H1 (cell line): ENCODE measurements at regions not wholly inside any gene's neighbourhood (a gene's known extent, or its start where the extent isn't known, plus 50 kb on each side); places are given as distances from the start of the nearest gene placed in this dataset.

Experiments used
- CTCF ChIA-PET: fragments of 300-600 bp; sonication (Branson Sonifier 250); formaldehyde crosslinking; loops from one replicate; lab custom pipeline; 2021; ENCODE audit not compliant: partially characterized antibody; lab: Charles Lee
- POLR2A ChIA-PET: fragments of 300-600 bp; sonication (Branson Sonifier 250); formaldehyde crosslinking; loops from one replicate; lab custom pipeline; 2021; ENCODE audit warnings: inconsistent platforms; ENCODE audit not compliant: partially characterized antibody; lab: Charles Lee
- DNase-seq, 2 experiments: peaks; one replicate each; pipeline versions ENCODE4 v3.0.0 to v3.0.0-alpha.2; 2010 to 2022; ENCODE audit warnings: low spot score in 2 of 2, low read depth in 1 of 2, mixed read lengths in 1 of 2
- FAIRE-seq: peaks from 2 replicates; lab custom pipeline; 2011; peaks lifted over from hg19 to GRCh38; lab: Jason Lieb, UNC
- H2AFZ ChIP-seq: 2 replicates; pipeline ENCODE4 v1.8.1; 2012; ENCODE audit warnings: low read length, inconsistent platforms
- H2AK5ac ChIP-seq: 2 replicates; pipeline ENCODE4 v1.6.1; 2013; ENCODE audit warnings: low read depth, low read length
- H2BK120ac ChIP-seq: replicated peaks from 2 replicates; pipeline ENCODE3; 2013; ENCODE audit warnings: low read depth, low read length, inconsistent platforms
- H2BK12ac ChIP-seq: 2 replicates; pipeline ENCODE4 v1.6.1; 2013; ENCODE audit warnings: low read depth, low read length
- H2BK15ac ChIP-seq: 2 replicates; pipeline ENCODE4 v1.6.1; 2013; ENCODE audit warnings: low read length
- H2BK20ac ChIP-seq: 2 replicates; pipeline ENCODE4 v1.6.1; 2013; ENCODE audit warnings: low read length
- H2BK5ac ChIP-seq: 2 replicates; pipeline ENCODE4 v1.6.1; 2013; ENCODE audit warnings: low read depth, low read length
- H3K14ac ChIP-seq: 2 replicates; pipeline ENCODE4 v1.6.1; 2013; ENCODE audit warnings: inconsistent platforms; ENCODE audit not compliant: insufficient read length
- H3K18ac ChIP-seq: 2 replicates; pipeline ENCODE4 v1.6.1; 2013; ENCODE audit warnings: low read length; ENCODE audit errors: extremely low read depth
- H3K23ac ChIP-seq: 2 replicates; pipeline ENCODE4 v1.6.1; 2013; ENCODE audit warnings: inconsistent platforms; ENCODE audit not compliant: insufficient read length
- H3K23me2 ChIP-seq: 2 replicates; pipeline ENCODE4 v1.6.1; 2013; ENCODE audit warnings: low read depth, low read length
- H3K27ac ChIP-seq: 2 replicates; pipeline ENCODE4 v1.6.1; 2011; ENCODE audit warnings: low read depth, low read length, inconsistent platforms
- H3K27me3 ChIP-seq, 4 experiments: replicated peaks in 1 of 4; 1 replicate in 1 of 4; 2 replicates in 3 of 4; pipeline versions ENCODE4 v1.6.1 to v1.8.1; 2011 to 2013; ENCODE audit warnings: low read length in 3 of 4, mild to moderate bottlenecking in 3 of 4, inconsistent platforms in 2 of 4, mixed read lengths in 2 of 4, moderate library complexity in 1 of 4; ENCODE audit not compliant: control insufficient read depth in 3 of 4, insufficient read depth in 3 of 4; ENCODE audit errors: extremely low read depth in 1 of 4
- H3K36me3 ChIP-seq, 4 experiments: 2 replicates each; pipeline versions ENCODE4 v1.6.1 to v1.8.1; 2011 to 2013; ENCODE audit warnings: mild to moderate bottlenecking in 4 of 4, low read length in 3 of 4, moderate library complexity in 2 of 4, control low read depth in 1 of 4, inconsistent platforms in 1 of 4; ENCODE audit not compliant: insufficient read depth in 4 of 4, control insufficient read depth in 2 of 4
- H3K4ac ChIP-seq: replicated peaks from 2 replicates; pipeline ENCODE3; 2013; ENCODE audit warnings: low read length, low read depth, mixed read lengths, inconsistent platforms; ENCODE audit not compliant: insufficient read length
- H3K4me1 ChIP-seq, 4 experiments: replicated peaks in 1 of 4; 1 replicate in 1 of 4; 2 replicates in 3 of 4; pipeline versions ENCODE4 v1.6.1 to v1.8.1; 2011 to 2013; ENCODE audit warnings: low read length in 3 of 4, inconsistent platforms in 2 of 4, mixed read lengths in 1 of 4; ENCODE audit not compliant: insufficient read depth in 4 of 4, control insufficient read depth in 3 of 4
- H3K4me2 ChIP-seq, 2 experiments: 2 replicates each; pipeline versions ENCODE4 v1.6.1 to v1.8.1; 2011 to 2013; ENCODE audit warnings: low read depth in 2 of 2, low read length in 2 of 2, control low read depth in 1 of 2, inconsistent platforms in 1 of 2, mild to moderate bottlenecking in 1 of 2; ENCODE audit not compliant: insufficient read depth in 1 of 2
- H3K4me3 ChIP-seq, 4 experiments: fragments of 200-600, 300-600 bp in 1 of 4; sonication (generic), shearing (Covaris generic), sonication (Bioruptor Twin) in 1 of 4; 2 replicates each; pipeline versions ENCODE4 v1.5.1 to v1.8.1; 2011 to 2016; ENCODE audit warnings: low read length in 4 of 4, low read depth in 3 of 4, control low read depth in 2 of 4, inconsistent platforms in 2 of 4, mild to moderate bottlenecking in 2 of 4, mixed read lengths in 1 of 4, moderate library complexity in 1 of 4; ENCODE audit not compliant: insufficient read depth in 2 of 4; ENCODE audit errors: extremely low read depth in 1 of 4
- H3K56ac ChIP-seq: replicated peaks from 2 replicates; pipeline ENCODE3; 2013; ENCODE audit warnings: low read depth, mild to moderate bottlenecking, mixed read lengths, low read length, inconsistent platforms; ENCODE audit not compliant: insufficient read length
- H3K79me1 ChIP-seq: 2 replicates; pipeline ENCODE4 v1.6.1; 2013; ENCODE audit warnings: low read depth, low read length, control low read depth
- H3K79me2 ChIP-seq, 2 experiments: 2 replicates each; pipeline versions ENCODE4 v1.6.1 to v1.8.1; 2012 to 2013; ENCODE audit warnings: low read length in 2 of 2, mild to moderate bottlenecking in 2 of 2, inconsistent platforms in 1 of 2; ENCODE audit not compliant: insufficient read depth in 2 of 2, control insufficient read depth in 1 of 2
- H3K9ac ChIP-seq, 4 experiments: replicated peaks in 1 of 4; 1 replicate in 1 of 4; 2 replicates in 3 of 4; pipeline versions ENCODE4 v1.6.1 to v1.8.1; 2011 to 2013; ENCODE audit warnings: low read depth in 3 of 4, low read length in 3 of 4, control low read depth in 2 of 4, mild to moderate bottlenecking in 2 of 4, moderate library complexity in 2 of 4, inconsistent platforms in 1 of 4; ENCODE audit errors: extremely low read depth in 1 of 4
- H3K9me3 ChIP-seq, 2 experiments: 2 replicates each; pipeline versions ENCODE4 v1.6.1 to v1.8.1; 2012 to 2013; ENCODE audit warnings: mild to moderate bottlenecking in 2 of 2, moderate library complexity in 2 of 2, control low read depth in 1 of 2, inconsistent platforms in 1 of 2, low read depth in 1 of 2, low read length in 1 of 2, mixed read lengths in 1 of 2; ENCODE audit not compliant: insufficient read depth in 2 of 2
- H4K20me1 ChIP-seq, 2 experiments: replicated peaks in 1 of 2; 2 replicates each; pipeline versions ENCODE3 to v1.8.1; 2011 to 2013; ENCODE audit warnings: inconsistent platforms in 2 of 2, low read length in 2 of 2, mild to moderate bottlenecking in 1 of 2; ENCODE audit not compliant: insufficient read depth in 2 of 2, control insufficient read depth in 1 of 2
- H4K5ac ChIP-seq: 2 replicates; pipeline ENCODE4 v1.6.1; 2013; ENCODE audit warnings: low read length, low read depth, mixed read lengths, inconsistent platforms; ENCODE audit not compliant: insufficient read length
- H4K8ac ChIP-seq: 2 replicates; pipeline ENCODE4 v1.8.0; 2013; ENCODE audit warnings: mild to moderate bottlenecking, moderate library complexity, low read length, inconsistent platforms; ENCODE audit not compliant: insufficient read depth; ENCODE audit errors: extremely low read depth
- H4K91ac ChIP-seq: replicated peaks from 2 replicates; pipeline ENCODE3; 2013; ENCODE audit warnings: low read length, mixed read lengths, inconsistent platforms; ENCODE audit not compliant: insufficient read length
- CHD1 ChIP-seq: IDR thresholded peaks from 2 replicates; pipeline ENCODE4 v1.6.1; 2012; ENCODE audit warnings: low read depth, low read length, improper control_type of control experiment
- E2F6 ChIP-seq: IDR thresholded peaks from 2 replicates; pipeline ENCODE4 v1.6.1; 2012; ENCODE audit warnings: inconsistent platforms
- RAD21 ChIP-seq, 2 experiments: IDR thresholded peaks in 1 of 2; conservative IDR thresholded peaks in 1 of 2; 2 replicates each; pipeline ENCODE4 v1.6.1; 2011; ENCODE audit warnings: low read depth in 2 of 2, low read length in 2 of 2, improper control_type of control experiment in 1 of 2, inconsistent platforms in 1 of 2, mild to moderate bottlenecking in 1 of 2, moderate library complexity in 1 of 2
- SIN3A ChIP-seq, 2 experiments: IDR thresholded peaks in 1 of 2; conservative IDR thresholded peaks in 1 of 2; 2 replicates each; pipeline ENCODE4 v1.6.1; 2011 to 2012; ENCODE audit warnings: low read length in 2 of 2, improper control_type of control experiment in 1 of 2, low read depth in 1 of 2, mild to moderate bottlenecking in 1 of 2
- ZNF274 ChIP-seq: IDR thresholded peaks from 2 replicates; pipeline ENCODE4 v1.7.0; 2012; ENCODE audit warnings: low read length, borderline replicate concordance; ENCODE audit errors: extremely low read depth
- WGBS, 2 experiments: shearing (Covaris generic) in 1 of 2; methylation state at CpG; one replicate each; pipeline versions ENCODE4 v1.1.6 to v1.1.7; 2013 to 2015; ENCODE audit warnings: low lambda C conversion rate in 2 of 2, mixed read lengths in 2 of 2, inconsistent platforms in 1 of 2, low coverage in 1 of 2, missing lambda C conversion rate in 1 of 2; ENCODE audit not compliant: insufficient replicate concordance in 2 of 2, insufficient coverage in 1 of 2, insufficient read length in 1 of 2; ENCODE audit errors: extremely low coverage in 1 of 2, missing lambda C conversion rate in 1 of 2; 5-methylcytosine and 5-hydroxymethylcytosine counted together

GRCh38 chr14:71492346-71492745 is 439.9 kb upstream of the RGS6 start:
- Histone ChIP-seq H3K27ac (no peak overlapping the region), H3K79me2 (peaks cover 0 to 79% of the 10 kb centered on the region in 2 experiments; a peak in 3 of 4 replicates)

More at GRCh38 chr14:71492346-71492745, 439.9 kb upstream of the RGS6 start:
- H3K4me1 ChIP-seq = peaks cover 0 to 8% (median 2%) of the 10 kb centered on the region in 4 experiments; a peak in 4 of 7 replicates
- no peaks in the 10 kb centered on the region for H3K9me3 ChIP-seq
- DNase-seq (no peak), FAIRE-seq (no peak)
- H2AFZ ChIP-seq = no peak overlapping the region
- H2BK15ac ChIP-seq = no peak overlapping the region
- H3K4me2 ChIP-seq = no peak overlapping the region
- no peak overlapping the region for H3K4ac ChIP-seq
- no peaks in the 10 kb centered on the region for H3K23me2 ChIP-seq
- H3K79me1 ChIP-seq = peaks cover 3% of the 10 kb centered on the region; the same call in 1 of the 2 replicates
- no peak overlapping the region for H2BK5ac ChIP-seq
- no peaks in the 10 kb centered on the region for H4K20me1 ChIP-seq
- no peaks in the 10 kb centered on the region for H3K27me3 ChIP-seq
- WGBS, 2 experiments = 98% methylated on average over 5 of the region's 5 CpGs; no CpG with 5 or more reads in 1 of the 2 experiments
- no peak overlapping the region for H4K91ac ChIP-seq
- H2BK12ac ChIP-seq = no peak overlapping the region
- H3K23ac ChIP-seq = no peak overlapping the region
- no peaks in the 10 kb centered on the region for H3K36me3 ChIP-seq
- CTCF ChIA-PET = interaction anchor here (0.7 to 1.0 kb wide), 2 partner anchors 90 to 215 kb away, joined by 3 read pairs; no protein-coding TSS in a partner anchor
- H2BK120ac ChIP-seq = no peak overlapping the region
- H4K8ac ChIP-seq = peak overlapping the region; percentile 44; the same call in 1 of the 2 replicates
- H4K5ac ChIP-seq = no peak overlapping the region
- no peak overlapping the region for H3K18ac ChIP-seq
- no peak overlapping the region for H2AK5ac ChIP-seq
- TF ChIP-seq SIN3A (conservative IDR thresholded peaks at IDR 0.05 in 1 of 2, IDR thresholded peaks at IDR 0.05 in 1 of 2; ENCODE audit: low read depth in 1 of 2, low read length in 2 of 2) (no peak), E2F6 (no peak), CHD1 (no peak), RAD21 (IDR thresholded peaks at IDR 0.05 in 1 of 2, conservative IDR thresholded peaks at IDR 0.05 in 1 of 2; ENCODE audit: low read depth in 2 of 2, low read length in 2 of 2) (no peak), ZNF274 (no peak)
- no peak overlapping the region for H3K56ac ChIP-seq
- POLR2A ChIA-PET = no interaction called here
- H2BK20ac ChIP-seq = no peak overlapping the region
- no peak overlapping the region for H3K4me3 ChIP-seq
- no peak overlapping the region for H3K14ac ChIP-seq
- no peak overlapping the region for H3K9ac ChIP-seq
